CD4-positive, alpha-beta T cell treated with Interleukin-12 subunit alpha and Interleukin-12 subunit beta, for 1 hour (primary cell): ENCODE measurements at regions not wholly inside any gene's neighbourhood (a gene's known extent, or its start where the extent isn't known, plus 50 kb on each side); places are given as distances from the start of the nearest gene placed in this dataset.
A peak's percentile ranks its signal among the peaks of the same experiment; 100 is the strongest.

Experiments
- DNase-seq: peaks from one replicate; pipeline ENCODE4 v3.0.0-alpha.2; 2020

DNA sequence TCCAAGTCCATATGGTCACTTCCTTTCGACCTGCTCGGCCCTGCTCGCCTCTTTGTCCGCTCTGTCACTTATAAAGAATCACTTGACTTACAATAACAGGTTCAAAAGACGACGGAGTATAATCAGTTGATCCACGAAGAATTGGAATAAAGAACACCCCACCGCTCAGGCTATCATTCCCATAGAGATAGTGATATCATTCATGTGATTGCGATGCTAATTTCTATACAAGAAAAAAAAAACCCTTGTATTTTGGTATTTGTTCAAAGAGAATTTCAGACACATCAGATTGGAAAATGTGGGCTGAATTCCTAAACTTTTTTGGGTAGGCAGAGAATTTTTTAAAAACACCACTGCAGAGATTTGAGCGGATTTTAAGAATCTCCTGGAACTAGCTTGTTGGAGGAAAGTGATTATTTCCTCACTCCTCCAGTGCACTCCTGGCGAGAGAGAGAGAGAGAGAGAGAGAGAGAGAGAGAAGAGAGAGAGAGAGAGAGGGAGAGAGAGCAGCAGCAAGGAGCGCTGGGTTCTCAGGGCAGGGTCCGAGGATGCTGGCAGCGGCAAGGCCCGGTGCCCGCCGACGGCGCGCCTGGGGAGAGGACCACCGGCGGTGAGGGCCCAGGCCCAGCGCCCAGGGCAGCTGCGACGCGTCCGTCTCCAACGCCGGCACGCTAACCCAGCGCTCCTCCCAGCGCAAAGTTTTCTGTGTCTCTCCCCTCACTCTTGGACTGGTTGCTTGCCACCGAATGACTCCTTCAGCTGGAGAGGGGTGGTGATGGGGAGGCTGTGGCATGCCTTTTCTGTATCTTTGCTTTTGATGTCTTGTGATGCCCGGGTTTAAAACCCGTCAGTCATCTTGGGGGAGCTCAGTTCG lies 149.0 kb upstream of the ZNF536 start:
- no peak for DNase-seq

DNA sequence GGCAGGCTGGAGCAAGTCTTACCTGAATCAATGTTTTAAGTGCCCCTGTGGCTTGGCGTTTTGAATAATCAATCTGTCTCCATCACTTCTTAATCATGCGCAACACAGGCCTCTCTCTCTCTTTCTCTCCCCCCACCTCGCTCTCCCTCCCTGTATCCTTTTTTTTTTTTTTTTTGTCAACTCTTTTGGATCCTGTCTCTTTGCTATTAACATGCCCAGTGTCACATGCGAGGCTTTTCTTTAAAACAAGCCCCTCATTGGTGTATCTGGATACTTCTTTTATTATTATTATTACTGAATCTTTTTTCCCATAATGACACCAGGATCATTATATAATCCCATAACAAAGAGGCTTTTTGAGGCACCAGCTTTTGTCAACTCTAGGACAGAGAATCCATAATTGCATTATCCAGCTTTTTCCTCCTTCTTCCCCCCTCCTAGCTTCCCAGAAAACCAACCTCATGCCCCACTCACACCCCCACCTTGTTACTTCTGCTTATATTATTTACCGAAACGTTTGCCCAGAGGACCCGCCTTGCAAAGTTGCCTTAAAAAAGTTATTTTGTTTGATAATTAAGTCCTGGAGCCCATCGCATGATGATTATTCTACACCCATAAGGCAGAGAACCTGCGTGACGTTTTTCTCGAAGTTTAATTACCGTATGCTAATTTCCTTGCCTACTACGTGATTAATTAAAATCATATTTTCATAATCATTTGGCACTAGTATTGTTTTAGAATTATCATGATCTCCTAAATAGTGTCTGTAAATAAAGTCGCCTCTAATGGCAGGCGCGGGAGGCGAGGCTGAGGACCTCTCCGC lies 148.1 kb upstream of the ZNF536 start:
- no peak for DNase-seq

DNA sequence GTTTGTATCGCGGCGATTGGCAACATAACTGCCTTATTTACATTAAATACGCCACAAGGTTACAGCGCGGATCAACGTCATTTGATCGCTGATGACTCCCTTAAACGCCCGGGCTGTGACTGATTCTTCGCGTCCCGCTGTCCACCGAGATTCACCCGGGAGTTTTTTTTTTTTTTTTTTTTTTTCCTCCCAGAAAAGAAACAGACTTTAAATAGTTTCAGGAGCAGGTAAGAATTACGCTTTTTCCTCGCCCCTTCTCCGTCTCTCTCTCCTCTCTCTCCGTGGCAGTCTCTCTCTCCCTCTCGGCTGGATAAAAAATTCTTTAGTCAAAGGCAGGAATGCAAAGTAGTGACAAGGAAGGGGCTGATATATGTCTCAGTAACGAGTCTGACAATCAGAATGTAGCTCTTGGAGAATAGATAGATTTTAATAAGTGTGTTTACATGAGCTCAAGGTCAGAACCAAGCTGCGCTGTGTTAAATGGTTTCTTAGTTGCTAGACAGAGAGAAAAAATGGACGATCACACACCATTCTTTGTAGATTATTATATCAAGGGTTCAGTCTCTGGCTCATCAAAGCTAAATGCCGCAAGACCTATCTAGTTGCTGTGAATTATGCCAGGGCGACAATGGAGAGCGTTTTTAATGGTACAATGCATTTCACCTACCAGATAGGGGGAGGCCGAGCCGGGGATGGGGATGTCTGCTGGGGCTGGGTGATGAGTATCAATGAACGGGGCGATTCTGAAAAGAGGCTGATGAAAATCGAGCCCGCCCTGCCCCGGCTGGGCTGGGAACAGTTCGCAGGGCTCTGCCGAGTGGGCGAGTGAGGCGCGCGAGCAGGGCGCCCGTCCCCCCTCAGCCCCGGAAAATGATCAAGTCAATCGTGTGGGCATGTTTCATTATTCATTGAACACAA lies 147.2 kb upstream of the ZNF536 start:
- DNase-seq = no peak

DNA sequence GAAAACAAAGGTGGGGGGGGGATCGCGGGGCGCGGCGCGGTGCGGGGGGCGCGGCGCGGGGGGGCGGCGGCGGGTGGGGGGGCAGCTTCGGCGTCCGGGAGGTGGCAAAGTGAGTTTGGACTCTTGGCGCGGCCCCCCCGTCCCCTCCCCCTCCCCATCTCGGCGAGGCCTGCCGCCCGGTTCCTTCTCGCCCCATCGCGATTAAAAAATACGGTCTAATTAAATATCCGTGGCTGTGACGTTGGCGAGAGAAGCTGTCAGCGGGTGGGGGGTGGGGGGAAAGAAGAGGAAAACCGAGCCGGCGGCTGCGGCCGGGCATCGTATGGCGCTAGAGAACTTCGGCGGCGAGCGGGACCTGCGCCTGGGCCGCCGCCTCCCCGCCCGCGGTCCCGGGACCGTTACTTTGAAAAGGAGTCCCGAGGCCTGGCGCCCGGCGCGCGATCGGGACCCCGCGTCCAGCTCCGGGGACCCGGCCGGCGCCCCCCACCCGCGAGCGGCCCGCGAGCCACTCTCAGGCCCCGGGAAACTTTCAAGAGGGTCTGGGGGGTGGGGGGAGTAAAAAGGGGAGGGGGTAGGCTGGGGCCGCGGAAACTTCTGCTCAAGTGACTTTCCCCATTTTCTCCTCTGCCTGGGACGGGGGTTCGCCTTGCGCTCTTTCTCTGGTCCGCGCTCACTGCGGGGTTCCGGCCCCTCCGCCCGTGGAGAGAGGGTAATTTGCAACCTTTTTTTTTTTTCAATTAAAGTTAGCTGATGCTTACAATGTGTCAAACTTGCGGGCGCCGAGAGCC lies 146.3 kb upstream of the ZNF536 start:
- no peak for DNase-seq

DNA sequence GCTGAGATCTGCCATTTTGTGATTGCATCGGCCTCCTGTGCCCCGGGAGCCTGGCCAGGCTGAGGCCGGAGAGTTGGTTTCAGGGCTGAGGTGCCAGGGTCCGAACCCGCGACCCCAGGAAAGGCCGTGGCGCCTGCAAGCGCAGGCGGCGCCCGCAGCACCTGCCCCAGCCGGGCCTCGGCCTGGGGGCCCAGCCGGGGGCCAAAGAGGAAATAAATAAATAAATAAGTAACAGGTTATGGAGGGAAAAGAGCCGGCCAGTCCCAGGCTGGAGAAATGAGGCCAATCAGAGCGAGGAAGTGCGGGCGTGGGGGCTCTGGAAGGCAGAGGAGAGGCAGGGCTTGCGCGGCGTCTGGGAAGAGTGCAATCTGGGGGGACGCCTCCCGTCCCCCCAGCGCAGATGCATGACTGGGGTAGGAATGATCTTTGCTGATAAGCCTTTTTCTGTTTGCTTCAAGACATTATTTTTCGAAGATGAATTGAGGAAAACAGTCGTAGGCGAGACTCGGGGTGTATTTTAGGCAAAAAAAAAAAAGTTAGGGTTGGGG lies 145.6 kb upstream of the ZNF536 start:
- no peak for DNase-seq

- no peak for DNase-seq
Observed at GRCh38 chr19:30227012-30227621, 145.1 kb upstream of the ZNF536 start.

- DNase-seq = peak; percentile 10
Observed at GRCh38 chr19:30227661-30228112, 144.5 kb upstream of the ZNF536 start.

GRCh38 chr19:30228113-30228834 lies 143.9 kb upstream of the ZNF536 start:
- no peak for DNase-seq

- no peak for DNase-seq
Observed at GRCh38 chr19:30228835-30229524, 143.2 kb upstream of the ZNF536 start.

GRCh38 chr19:30229525-30230174 lies 142.5 kb upstream of the ZNF536 start:
- DNase-seq = no peak

DNA sequence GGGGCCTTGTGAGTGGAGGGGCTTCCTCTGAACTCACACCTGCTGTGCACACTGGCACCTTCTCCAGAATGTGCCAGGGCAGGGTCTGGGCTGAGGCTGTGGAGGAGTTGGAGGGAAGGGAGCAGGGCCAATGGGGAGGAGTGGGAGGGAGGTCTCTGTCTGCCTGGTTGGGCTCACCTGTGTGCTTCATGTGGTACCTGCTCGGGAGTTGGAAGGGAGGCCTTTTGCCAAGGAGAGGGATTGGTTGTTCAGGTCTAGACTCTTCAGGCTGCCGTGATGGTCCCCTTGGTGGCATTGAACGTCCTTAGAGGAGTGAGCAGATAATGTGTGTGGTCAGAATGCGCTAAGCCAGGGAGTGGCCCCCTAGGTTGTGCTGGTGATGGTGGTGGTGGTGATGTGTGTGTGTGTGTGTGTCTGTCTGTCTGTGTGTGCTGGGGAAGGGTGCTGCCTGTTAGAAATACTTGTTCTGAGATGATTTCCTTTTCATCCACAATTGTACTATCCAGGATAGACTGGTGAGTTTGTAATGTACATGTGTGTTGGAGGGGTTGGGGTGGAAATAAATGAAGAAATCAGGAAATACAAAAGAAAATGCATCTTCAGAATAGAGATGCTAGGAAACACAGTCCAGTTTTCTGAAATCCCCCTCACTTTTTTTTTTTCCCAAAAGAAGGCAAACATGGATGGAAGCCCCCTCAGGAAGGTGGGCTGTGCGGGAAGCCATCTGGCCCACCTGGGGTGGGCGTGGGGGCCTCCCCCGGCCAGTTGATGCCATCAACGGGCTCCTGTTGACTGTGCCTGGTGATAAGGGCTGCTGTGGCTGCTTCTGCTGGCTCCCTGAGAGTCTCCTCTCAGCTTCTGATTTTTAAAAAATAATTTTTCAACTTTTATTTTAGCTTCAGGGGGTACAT lies 140.5 kb upstream of the ZNF536 start:
- no peak for DNase-seq

DNA sequence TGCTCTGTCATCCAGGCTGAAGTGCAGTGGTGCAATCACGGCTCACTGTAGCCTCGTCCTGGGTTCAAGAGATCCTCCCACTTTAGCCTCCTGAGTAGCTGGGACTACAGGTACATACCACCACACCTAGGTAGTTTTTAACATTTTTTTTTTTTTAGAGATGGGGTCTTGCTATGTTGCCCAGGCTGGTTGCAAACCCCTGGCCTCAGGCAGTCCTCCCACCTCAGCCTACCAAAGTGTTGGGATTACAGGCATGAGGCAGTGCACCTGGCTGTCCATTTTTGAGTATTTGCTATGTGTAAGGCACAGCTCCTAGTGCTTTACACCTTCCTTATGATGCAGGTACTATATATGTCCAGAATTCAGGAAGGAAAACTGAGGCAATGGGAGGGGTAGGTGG lies 138.8 kb upstream of the ZNF536 start:
- DNase-seq = no peak

- DNase-seq = no peak
Observed at GRCh38 chr19:30235946-30236345, 136.2 kb upstream of the ZNF536 start.

DNA sequence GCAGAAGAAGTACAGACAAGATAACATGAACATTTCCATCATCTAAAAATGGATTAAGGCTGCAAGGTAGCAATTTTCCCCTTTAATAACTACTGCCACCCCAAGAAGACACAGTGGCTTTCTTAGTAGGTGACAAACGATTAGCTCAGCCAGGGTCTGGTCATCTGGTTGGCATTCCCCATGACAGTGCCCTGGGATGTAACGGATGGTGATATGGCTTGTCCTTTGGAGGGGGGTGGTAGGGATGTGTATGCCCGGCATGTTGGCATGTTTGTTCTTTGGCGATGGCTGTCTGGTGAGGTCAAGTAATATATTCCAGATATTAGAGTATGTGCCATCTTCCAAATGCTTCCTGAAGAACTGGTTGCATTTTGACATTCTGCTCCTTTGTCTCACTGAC lies 135.6 kb upstream of the ZNF536 start:
- DNase-seq = no peak

DNA sequence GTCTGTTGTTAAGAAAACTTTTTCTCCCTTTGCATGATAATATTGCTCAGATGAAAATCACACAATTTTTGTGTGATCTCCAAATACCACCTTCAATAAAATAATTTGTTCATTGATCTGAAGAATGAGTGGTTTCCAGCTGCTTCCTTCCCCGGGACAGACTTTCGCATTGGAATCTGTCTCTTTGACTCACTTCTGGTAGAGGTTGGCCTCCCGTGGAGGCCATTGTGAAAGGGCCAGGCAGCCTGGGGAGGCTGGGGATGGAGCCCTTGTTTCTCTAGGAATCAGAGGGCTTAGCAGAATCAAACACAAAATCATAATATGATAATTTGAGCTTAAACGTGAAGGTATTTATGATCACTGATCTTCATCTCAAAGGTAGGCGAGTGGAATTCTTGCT lies 135.0 kb upstream of the ZNF536 start:
- DNase-seq = no peak

- DNase-seq = no peak
Observed at GRCh38 chr19:30240904-30241695, 131.1 kb upstream of the ZNF536 start.

GRCh38 chr19:30244533-30244932 lies 127.7 kb upstream of the ZNF536 start:
- DNase-seq = no peak
